ENCODE measurements at regions not wholly inside any gene's neighbourhood (a gene's known extent, or its start where the extent isn't known, plus 50 kb on each side); places are given as distances from the start of the nearest gene placed in this dataset.

GRCh38 chr20:37579106-37579505 is 51.4 kb upstream of the BLCAP start:
- TF ChIP-seq, protein P1, sequence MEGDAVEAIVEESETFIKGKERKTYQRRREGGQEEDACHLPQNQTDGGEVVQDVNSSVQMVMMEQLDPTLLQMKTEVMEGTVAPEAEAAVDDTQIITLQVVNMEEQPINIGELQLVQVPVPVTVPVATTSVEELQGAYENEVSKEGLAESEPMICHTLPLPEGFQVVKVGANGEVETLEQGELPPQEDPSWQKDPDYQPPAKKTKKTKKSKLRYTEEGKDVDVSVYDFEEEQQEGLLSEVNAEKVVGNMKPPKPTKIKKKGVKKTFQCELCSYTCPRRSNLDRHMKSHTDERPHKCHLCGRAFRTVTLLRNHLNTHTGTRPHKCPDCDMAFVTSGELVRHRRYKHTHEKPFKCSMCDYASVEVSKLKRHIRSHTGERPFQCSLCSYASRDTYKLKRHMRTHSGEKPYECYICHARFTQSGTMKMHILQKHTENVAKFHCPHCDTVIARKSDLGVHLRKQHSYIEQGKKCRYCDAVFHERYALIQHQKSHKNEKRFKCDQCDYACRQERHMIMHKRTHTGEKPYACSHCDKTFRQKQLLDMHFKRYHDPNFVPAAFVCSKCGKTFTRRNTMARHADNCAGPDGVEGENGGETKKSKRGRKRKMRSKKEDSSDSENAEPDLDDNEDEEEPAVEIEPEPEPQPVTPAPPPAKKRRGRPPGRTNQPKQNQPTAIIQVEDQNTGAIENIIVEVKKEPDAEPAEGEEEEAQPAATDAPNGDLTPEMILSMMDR (IDR thresholded peaks at IDR 0.05; ENCODE audit: insufficient read depth, low read length, missing control alignments), result no peak
- ChIA-PET POLR2A (no interaction called here), CTCF (interaction anchor here (1.1 kb wide), 1 partner anchor 15 kb away, joined by 4 read pairs; no protein-coding TSS in a partner anchor)
- DNase-seq (ENCODE audit: low read depth, low spot score), result no peak
- no peak overlapping the region for H3K4me3 ChIP-seq (ENCODE audit: low read depth, low read length)

- H3K4me3 ChIP-seq (ENCODE audit: low read depth, low read length), result no peak overlapping the region
- ChIA-PET POLR2A (no interaction called here), CTCF (interaction anchor here (0.6 to 1.1 kb wide), 2 partner anchors 13 to 801 kb away, joined by 3 read pairs; no protein-coding TSS in a partner anchor)
- DNase-seq (ENCODE audit: low read depth, low spot score), result no peak
- TF ChIP-seq, protein P1 (IDR thresholded peaks at IDR 0.05; ENCODE audit: insufficient read depth, low read length, missing control alignments), result no peak
Observed at GRCh38 chr20:37577981-37578380, 50.3 kb upstream of the BLCAP start.
